ENCODE measurements at regions not wholly inside any gene's neighbourhood (a gene's known extent, or its start where the extent isn't known, plus 50 kb on each side); places are given as distances from the start of the nearest gene placed in this dataset.
A peak's percentile ranks its signal among the peaks of the same experiment; 100 is the strongest.
"Not testable (repeated sequence)": the region's sequence is repeated elsewhere in the genome, so short reads cannot be mapped to it uniquely, and the experiment has no call there.

DNA sequence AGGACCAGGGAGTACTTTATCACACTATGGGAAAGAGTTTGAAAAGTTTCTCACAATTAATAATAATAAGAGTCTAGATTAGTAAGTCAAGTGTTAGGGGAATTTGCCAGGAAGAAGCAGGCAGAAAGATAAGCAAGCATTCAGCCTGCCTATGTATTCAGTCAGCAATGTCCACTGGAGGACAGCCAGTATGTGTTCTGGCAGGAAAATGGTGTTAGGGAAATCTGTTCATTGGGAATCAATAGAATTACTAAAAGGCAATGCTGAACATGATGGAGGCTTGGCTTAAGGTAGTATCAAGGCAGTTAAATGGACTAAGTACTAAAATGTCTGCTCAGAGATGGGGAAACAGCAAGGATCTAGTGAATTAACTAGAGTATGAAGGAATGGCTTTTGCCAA is 221.2 kb downstream of the PPP4R3C start:
- Histone ChIP-seq H3K4me3 (ENCODE audit: low read depth, low read length) (no peak overlapping the region), H3K27me3 (ENCODE audit: control insufficient read depth, insufficient read depth, low read length) (no peaks in the 10 kb centered on the region), H3K36me3 (ENCODE audit: control insufficient read depth, insufficient read depth, low read length) (no peaks in the 10 kb centered on the region)
- TF ChIP-seq, protein P1, sequence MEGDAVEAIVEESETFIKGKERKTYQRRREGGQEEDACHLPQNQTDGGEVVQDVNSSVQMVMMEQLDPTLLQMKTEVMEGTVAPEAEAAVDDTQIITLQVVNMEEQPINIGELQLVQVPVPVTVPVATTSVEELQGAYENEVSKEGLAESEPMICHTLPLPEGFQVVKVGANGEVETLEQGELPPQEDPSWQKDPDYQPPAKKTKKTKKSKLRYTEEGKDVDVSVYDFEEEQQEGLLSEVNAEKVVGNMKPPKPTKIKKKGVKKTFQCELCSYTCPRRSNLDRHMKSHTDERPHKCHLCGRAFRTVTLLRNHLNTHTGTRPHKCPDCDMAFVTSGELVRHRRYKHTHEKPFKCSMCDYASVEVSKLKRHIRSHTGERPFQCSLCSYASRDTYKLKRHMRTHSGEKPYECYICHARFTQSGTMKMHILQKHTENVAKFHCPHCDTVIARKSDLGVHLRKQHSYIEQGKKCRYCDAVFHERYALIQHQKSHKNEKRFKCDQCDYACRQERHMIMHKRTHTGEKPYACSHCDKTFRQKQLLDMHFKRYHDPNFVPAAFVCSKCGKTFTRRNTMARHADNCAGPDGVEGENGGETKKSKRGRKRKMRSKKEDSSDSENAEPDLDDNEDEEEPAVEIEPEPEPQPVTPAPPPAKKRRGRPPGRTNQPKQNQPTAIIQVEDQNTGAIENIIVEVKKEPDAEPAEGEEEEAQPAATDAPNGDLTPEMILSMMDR (IDR thresholded peaks at IDR 0.05; ENCODE audit: insufficient read depth, low read depth, low read length), result no peak
- ChIA-PET CTCF (no interaction called here), POLR2A (no interaction called here)
- DNase-seq (ENCODE audit: low read depth), result no peak

DNA sequence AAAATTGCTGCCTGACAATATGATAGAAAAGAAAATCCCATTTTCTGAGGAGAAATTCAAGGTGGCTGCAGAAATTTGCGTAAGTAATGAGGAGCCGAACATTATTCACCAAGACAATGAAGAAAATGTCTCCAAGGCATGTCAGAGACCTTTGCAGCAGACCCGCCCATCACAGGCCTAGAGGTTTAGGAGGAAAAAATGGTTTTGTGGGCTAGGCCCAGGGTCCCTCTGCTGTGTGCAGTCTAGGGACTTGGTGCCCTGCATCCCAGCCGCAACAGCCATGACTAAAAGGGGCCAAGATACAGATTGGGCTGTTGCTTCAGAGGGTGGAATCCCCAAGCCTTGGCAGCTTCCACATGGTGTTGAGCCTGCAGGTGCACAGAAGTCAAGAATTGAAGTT is 223.1 kb downstream of the PPP4R3C start:
- POLR2A ChIA-PET; CTCF ChIA-PET; H3K27me3 ChIP-seq (ENCODE audit: control insufficient read depth, insufficient read depth, low read length); H3K4me3 ChIP-seq (ENCODE audit: low read depth, low read length); H3K36me3 ChIP-seq (ENCODE audit: control insufficient read depth, insufficient read depth, low read length); DNase-seq (ENCODE audit: low read depth): not testable (repeated sequence)

GRCh38 chrX:27236681-27237080 is 226.5 kb downstream of the PPP4R3C start:
- DNase-seq (ENCODE audit: low read depth), result no peak
- TF ChIP-seq, protein P1 (IDR thresholded peaks at IDR 0.05; ENCODE audit: insufficient read depth, low read depth, low read length), result no peak
- Histone ChIP-seq H3K27me3 (ENCODE audit: control insufficient read depth, insufficient read depth, low read length) (no peaks in the 10 kb centered on the region), H3K4me3 (ENCODE audit: low read depth, low read length) (no peak overlapping the region), H3K36me3 (ENCODE audit: control insufficient read depth, insufficient read depth, low read length) (no peaks in the 10 kb centered on the region)
- ChIA-PET POLR2A (no interaction called here), CTCF (no interaction called here)

GRCh38 chrX:27229721-27230120 is 233.4 kb downstream of the PPP4R3C start:
- DNase-seq (ENCODE audit: low read depth), result no peak
- ChIA-PET CTCF (no interaction called here), POLR2A (no interaction called here)
- no peak overlapping the region for H3K4me3 ChIP-seq (ENCODE audit: low read depth, low read length)
- TF ChIP-seq, protein P1 (IDR thresholded peaks at IDR 0.05; ENCODE audit: insufficient read depth, low read depth, low read length), result no peak
- H3K36me3 ChIP-seq (ENCODE audit: control insufficient read depth, insufficient read depth, low read length), result no peaks in the 10 kb centered on the region
- H3K27me3 ChIP-seq (ENCODE audit: control insufficient read depth, insufficient read depth, low read length), result no peaks in the 10 kb centered on the region

DNA sequence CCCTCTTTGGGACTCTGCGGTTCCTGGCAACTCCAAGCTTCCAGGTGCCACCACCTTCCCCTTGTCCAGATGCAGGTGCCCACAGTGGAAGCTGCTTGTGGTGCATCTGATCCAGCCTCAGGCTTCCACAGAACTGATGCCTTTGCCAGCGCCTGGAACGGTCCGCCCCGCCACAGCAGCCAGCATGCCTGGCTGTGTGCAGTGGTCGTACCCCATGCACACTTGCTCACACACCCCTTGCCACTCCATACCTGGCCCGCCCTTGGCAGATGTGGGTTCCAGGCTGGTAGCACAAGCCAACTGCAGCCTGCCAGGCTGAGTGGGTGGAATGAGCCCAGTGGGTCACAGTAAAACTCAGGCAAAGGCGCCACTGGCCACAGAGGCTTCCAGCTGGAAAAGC is 240.5 kb downstream of the PPP4R3C start:
- DNase-seq (ENCODE audit: low read depth), result no peak
- CTCF ChIA-PET, result no interaction called here
- TF ChIP-seq, protein P1 (IDR thresholded peaks at IDR 0.05; ENCODE audit: insufficient read depth, low read depth, low read length), result no peak
- Histone ChIP-seq H3K4me3 (ENCODE audit: low read depth, low read length) (no peak overlapping the region), H3K36me3 (ENCODE audit: control insufficient read depth, insufficient read depth, low read length) (no peaks in the 10 kb centered on the region), H3K27me3 (ENCODE audit: control insufficient read depth, insufficient read depth, low read length) (no peaks in the 10 kb centered on the region)
- POLR2A ChIA-PET, result no interaction called here

- TF ChIP-seq, protein P1 (IDR thresholded peaks at IDR 0.05; ENCODE audit: insufficient read depth, low read depth, low read length), result peak; percentile 41
- no peak for DNase-seq (ENCODE audit: low read depth)
- no peaks in the 10 kb centered on the region for H3K27me3 ChIP-seq (ENCODE audit: control insufficient read depth, insufficient read depth, low read length)
- H3K4me3 ChIP-seq (ENCODE audit: low read depth, low read length), result no peak overlapping the region
- POLR2A ChIA-PET, result no interaction called here
- CTCF ChIA-PET, result interaction anchor here (0.7 to 1.2 kb wide), 3 partner anchors 15 to 752 kb away, joined by 3 read pairs; no protein-coding TSS in a partner anchor
- no peaks in the 10 kb centered on the region for H3K36me3 ChIP-seq (ENCODE audit: control insufficient read depth, insufficient read depth, low read length)
Measured at GRCh38 chrX:27186671-27187070, 276.5 kb downstream of the PPP4R3C start.

Data from BJ (cell line).